Endothelial cell of umbilical vein (primary cell): ENCODE measurements at regions not wholly inside any gene's neighbourhood (a gene's known extent, or its start where the extent isn't known, plus 50 kb on each side); places are given as distances from the start of the nearest gene placed in this dataset.

Experiments
- EZH2 ChIP-seq: IDR thresholded peaks from 2 replicates; pipeline ENCODE4 v1.6.1; 2012; ENCODE audit warnings: borderline replicate concordance, low read depth, mild to moderate bottlenecking, moderate library complexity, low read length, inconsistent platforms; ENCODE audit not compliant: severe bottlenecking
- TF ChIP-seq, protein P1 (sequence below), 2 donors: IDR thresholded peaks; 1 replicate in 1 of 2; 2 replicates in 1 of 2; pipeline ENCODE4 v1.5.1; 2011; ENCODE audit warnings: low read length in 2 of 2, mild to moderate bottlenecking in 2 of 2, moderate library complexity in 2 of 2, control low read depth in 1 of 2, inconsistent platforms in 1 of 2, low read depth in 1 of 2; ENCODE audit not compliant: insufficient read depth in 1 of 2; ENCODE audit errors: extremely low read depth in 1 of 2

- TF ChIP-seq, protein P1, sequence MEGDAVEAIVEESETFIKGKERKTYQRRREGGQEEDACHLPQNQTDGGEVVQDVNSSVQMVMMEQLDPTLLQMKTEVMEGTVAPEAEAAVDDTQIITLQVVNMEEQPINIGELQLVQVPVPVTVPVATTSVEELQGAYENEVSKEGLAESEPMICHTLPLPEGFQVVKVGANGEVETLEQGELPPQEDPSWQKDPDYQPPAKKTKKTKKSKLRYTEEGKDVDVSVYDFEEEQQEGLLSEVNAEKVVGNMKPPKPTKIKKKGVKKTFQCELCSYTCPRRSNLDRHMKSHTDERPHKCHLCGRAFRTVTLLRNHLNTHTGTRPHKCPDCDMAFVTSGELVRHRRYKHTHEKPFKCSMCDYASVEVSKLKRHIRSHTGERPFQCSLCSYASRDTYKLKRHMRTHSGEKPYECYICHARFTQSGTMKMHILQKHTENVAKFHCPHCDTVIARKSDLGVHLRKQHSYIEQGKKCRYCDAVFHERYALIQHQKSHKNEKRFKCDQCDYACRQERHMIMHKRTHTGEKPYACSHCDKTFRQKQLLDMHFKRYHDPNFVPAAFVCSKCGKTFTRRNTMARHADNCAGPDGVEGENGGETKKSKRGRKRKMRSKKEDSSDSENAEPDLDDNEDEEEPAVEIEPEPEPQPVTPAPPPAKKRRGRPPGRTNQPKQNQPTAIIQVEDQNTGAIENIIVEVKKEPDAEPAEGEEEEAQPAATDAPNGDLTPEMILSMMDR (IDR thresholded peaks at IDR 0.05; ENCODE audit: extremely low read depth in 1 of 2, insufficient read depth in 1 of 2, low read depth in 1 of 2, low read length in 2 of 2) = no peak
- no peak for TF ChIP-seq EZH2
Measured at GRCh38 chr9:21550392-21550791, 68.3 kb upstream of the IFNE start.
